Heart right ventricle (tissue), 16 donors: ENCODE measurements at regions not wholly inside any gene's neighbourhood (a gene's known extent, or its start where the extent isn't known, plus 50 kb on each side); places are given as distances from the start of the nearest gene placed in this dataset.

ENCODE experiments used
- ATAC-seq, 8 donors: fragments of 200-7000 bp; cut with Tn5 transposase; one replicate each; pipeline ENCODE4 v1.9.1; 2020; ENCODE audit warnings: mild to moderate bottlenecking in 8 of 8, moderate library complexity in 8 of 8, moderate number of reproducible peaks in 1 of 8
- DNase-seq, 2 donors: peaks; one replicate each; pipeline ENCODE4 v3.0.0-alpha.2; 2020
- H3K27ac ChIP-seq, 10 donors: fragments of 200-600 bp; sonication (generic) in 2 of 10; one replicate each; pipeline versions ENCODE4 v1.5.0 to v1.8.0; 2020 to 2022; ENCODE audit warnings: mild to moderate bottlenecking in 3 of 10
- H3K27me3 ChIP-seq, 7 donors: fragments of 200-600 bp; one replicate each; pipeline ENCODE4 v1.8.0; 2021 to 2022; ENCODE audit warnings: mild to moderate bottlenecking in 2 of 7
- H3K36me3 ChIP-seq, 9 donors: fragments of 200-600 bp; sonication (generic) in 1 of 9; one replicate each; pipeline versions ENCODE4 v1.5.0 to v1.8.0; 2020 to 2022; ENCODE audit warnings: mild to moderate bottlenecking in 2 of 9
- H3K4me1 ChIP-seq, 9 donors: fragments of 200-600 bp; sonication (generic) in 1 of 9; one replicate each; pipeline versions ENCODE4 v1.5.0 to v1.8.0; 2020 to 2022; ENCODE audit warnings: mild to moderate bottlenecking in 4 of 9
- H3K4me3 ChIP-seq, 10 donors: fragments of 200-600 bp; sonication (generic) in 2 of 10; one replicate each; pipeline versions ENCODE4 v1.5.0 to v1.8.0; 2020 to 2022; ENCODE audit warnings: mild to moderate bottlenecking in 7 of 10, moderate library complexity in 2 of 10
- H3K9me3 ChIP-seq, 11 donors: fragments of 200-600 bp in 10 of 11; sonication (generic) in 2 of 11; one replicate each; pipeline versions ENCODE4 v1.5.0 to v1.8.0; 2013 to 2022; ENCODE audit warnings: mild to moderate bottlenecking in 2 of 11, control low read depth in 1 of 11, moderate library complexity in 1 of 11
- CTCF ChIP-seq, 9 donors: fragments of 200-600 bp; sonication (generic) in 2 of 9; IDR thresholded peaks; one replicate each; pipeline versions ENCODE4 v1.5.0 to v1.8.0; 2021 to 2022; ENCODE audit warnings: antibody characterized with exemption in 9 of 9, mild to moderate bottlenecking in 5 of 9, moderate library complexity in 1 of 9
- WGBS, 2 donors: extraction: QIAGEN DNeasy Blood & Tissue Kit; methylation state at CpG; one replicate each; pipeline ENCODE4 v1.1.7; 2013; ENCODE audit warnings: inconsistent platforms in 1 of 2; 5-methylcytosine and 5-hydroxymethylcytosine counted together
- intact Hi-C, 10 donors: fragments of 100-400 bp; cut with DNase I; formaldehyde crosslinking; loops; one replicate each; pipeline versions ENCODE4 v1.11.1 to v1.14.2; 2022
- donor health status: Arrhythmogenic right ventricular cardiomyopathy.
- donor health status: ischemic (EF 13 %, LVEDD 7.1; RV severe dilation, severe dysfunction).
- donor health status: healthy with polysubstance abuse.
- donor health status: DM: no; HTN: yes; CAD: no.
- donor health status: DM: no; HTN: no; CAD: no.
- donor health status: ischemic (EF 25% LVEDD 6.9; RV normal size, moderate dysfunction).
- donor health status: ischemic (EF 25% LVEDD 5.7; RV mildly dilated, moderate dysfunction).
- donor health status: healthy.
- donor health status: DM: yes; HTN: yes; CAD: no.
- donor health status: Ischemic cardiomyopathy.
- donor health status: ischemic (EF 35%, LVEDD 5.7; RV mildly dilated, moderate dysfunction).
- donor health status: nonischemic (EF 11% LVEDD 7.7; RV severe dilation, severe dysfunction).
- donor health status: DM: yes; HTN: yes; CAD: no.
- donor health status: PGD.
- donor health status: ischemic (EF 29% LVEDD 5.4; RV normal size, mild dysfunction).
- donor health status: nonischemic (EF 23%, LVEDD 6.1; RV moderate dilation, normal function).

GRCh38 chr16:77553130-77553529, 118.3 kb upstream of the ADAMTS18 start:
- Histone ChIP-seq H3K9me3 (no peaks in the 10 kb centered on the region), H3K4me1 (no peaks in the 10 kb centered on the region), H3K36me3 (no peaks in the 10 kb centered on the region), H3K27ac (no peak overlapping the region), H3K27me3 (peaks cover 0 to 16% (median 0%) of the 10 kb centered on the region in 7 donors), H3K4me3 (no peak overlapping the region)
- WGBS, 2 donors, result 48 to 61% methylated on average over 9 of the region's 9 CpGs
- DNase-seq (no peak), ATAC-seq (no peak)
- no peak for TF ChIP-seq CTCF (IDR thresholded peaks at IDR 0.05)
- intact Hi-C loops, result no loop called here

- H3K27ac ChIP-seq, result no peak overlapping the region
- DNase-seq (no peak), ATAC-seq (no peak)
- TF ChIP-seq CTCF (IDR thresholded peaks at IDR 0.05), result no peak
- no peaks in the 10 kb centered on the region for H3K9me3 ChIP-seq
- intact Hi-C loops, result no loop called here
- H3K36me3 ChIP-seq, result no peaks in the 10 kb centered on the region
- H3K4me3 ChIP-seq, result no peak overlapping the region
- no peaks in the 10 kb centered on the region for H3K4me1 ChIP-seq
- WGBS, 2 donors, result 81 to 89% methylated on average over 1 of the region's 1 CpG
- peaks cover 0 to 16% (median 0%) of the 10 kb centered on the region in 7 donors for H3K27me3 ChIP-seq
Measured at GRCh38 chr16:77555126-77555525, 120.3 kb upstream of the ADAMTS18 start.

- Histone ChIP-seq H3K4me1 (no peaks in the 10 kb centered on the region), H3K36me3 (no peaks in the 10 kb centered on the region), H3K27ac (no peak overlapping the region), H3K4me3 (no peak overlapping the region), H3K27me3 (peaks cover 0 to 16% (median 0%) of the 10 kb centered on the region in 7 donors), H3K9me3 (no peaks in the 10 kb centered on the region)
- 80% methylated on average over 12 of the region's 12 CpGs for WGBS, 2 donors
- no peak for TF ChIP-seq CTCF (IDR thresholded peaks at IDR 0.05)
- no peak for ATAC-seq
- intact Hi-C loops, result no loop called here
- DNase-seq, result no peak
Measured at GRCh38 chr16:77555791-77556190, 121.0 kb upstream of the ADAMTS18 start.

GRCh38 chr16:77556201-77556873, 121.5 kb upstream of the ADAMTS18 start:
- H3K36me3 ChIP-seq, result no peaks in the 10 kb centered on the region
- no peaks in the 10 kb centered on the region for H3K4me1 ChIP-seq
- no peaks in the 10 kb centered on the region for H3K9me3 ChIP-seq
- no peak overlapping the region for H3K4me3 ChIP-seq
- 50 to 57% methylated on average over 10 of the region's 10 CpGs for WGBS, 2 donors
- TF ChIP-seq CTCF (IDR thresholded peaks at IDR 0.05), result no peak
- H3K27me3 ChIP-seq, result peaks cover 0 to 16% (median 0%) of the 10 kb centered on the region in 7 donors
- no peak for DNase-seq
- no peak overlapping the region for H3K27ac ChIP-seq
- no peak for ATAC-seq
- intact Hi-C loops, result no loop called here
